ENCODE measurements at regions not wholly inside any gene's neighbourhood (a gene's known extent, or its start where the extent isn't known, plus 50 kb on each side); places are given as distances from the start of the nearest gene placed in this dataset.

DNA sequence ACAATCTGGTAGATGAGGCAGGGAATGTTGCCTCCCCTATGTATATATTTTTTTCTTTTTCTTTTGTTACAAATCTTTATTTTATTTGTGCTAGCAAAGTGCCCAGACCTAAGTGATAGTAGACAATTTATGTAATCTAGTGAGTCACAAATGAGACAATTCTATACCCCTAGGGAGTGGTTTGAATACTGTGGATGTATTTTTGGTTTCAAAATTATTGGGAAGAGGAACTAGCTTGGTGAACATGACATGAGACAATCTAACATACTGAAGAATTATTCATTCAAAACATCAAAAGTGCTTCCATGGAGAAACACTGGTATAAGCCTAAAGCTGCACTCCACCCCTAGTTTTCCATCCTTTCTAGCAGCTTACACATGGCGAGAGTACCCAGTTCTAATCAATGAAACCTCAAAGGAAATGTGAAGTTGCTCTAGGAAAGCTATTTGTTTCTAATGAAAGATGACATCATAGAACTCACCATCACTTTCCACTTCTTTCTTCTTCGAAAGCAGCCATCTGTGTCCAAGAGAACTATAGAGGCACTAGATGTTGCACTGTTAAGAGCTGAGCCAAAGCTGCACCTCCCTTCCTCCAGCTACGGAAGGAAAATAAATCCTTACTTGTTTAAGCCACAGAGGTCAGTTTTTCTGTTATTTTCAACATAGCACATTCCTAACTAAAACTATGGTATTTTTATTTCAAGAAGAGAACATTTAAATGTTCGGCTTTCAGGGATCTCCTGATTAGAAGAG, 764.6 kb downstream of the LTN1 start:
- POLR2A ChIA-PET = no interaction called here
- Mint-ChIP-seq H3K27me3 (no peaks in the 10 kb centered on the region), H3K4me3 (no peak overlapping the region), H3K27ac (no peak overlapping the region), H3K4me1 (no peaks in the 10 kb centered on the region), H3K9me3 (ENCODE audit: insufficient read depth) (no peaks in the 10 kb centered on the region)
- 80% methylated on average over 1 of the region's 4 CpGs for WGBS (ENCODE audit: insufficient coverage)
- CTCF ChIA-PET = no interaction called here
- no peak for DNase-seq
- intact Hi-C loops (cut with micrococcal nuclease) = no loop called here
- H3K4me1 ChIP-seq (ENCODE audit: control insufficient read depth in 2 of 2, insufficient read depth in 2 of 2, low read length in 2 of 2) = no peaks in the 10 kb centered on the region
- H3K27ac ChIP-seq (ENCODE audit: low read length in 2 of 2) = no peak overlapping the region
- H4K20me1 ChIP-seq (ENCODE audit: control insufficient read depth, insufficient read depth, low read length, poor library complexity, severe bottlenecking) = no peaks in the 10 kb centered on the region
- H3K9me3 ChIP-seq (ENCODE audit: control extremely low read depth in 1 of 3, control insufficient read depth in 2 of 3, insufficient read depth in 1 of 3, low read length in 2 of 3) = peaks cover 0 to 1% (median 0%) of the 10 kb centered on the region in 3 donors
- ATAC-seq (ENCODE audit: low read depth) = no peak
- no peak overlapping the region for H3K9ac ChIP-seq (ENCODE audit: low read length)
- H3K4me2 ChIP-seq (replicated peaks; ENCODE audit: low read depth, low read length, poor library complexity, severe bottlenecking) = no peak overlapping the region
- TF ChIP-seq CTCF (IDR thresholded peaks at IDR 0.05) (no peak), EZH2 (IDR thresholded peaks at IDR 0.05; ENCODE audit: borderline replicate concordance, insufficient read depth, low read depth, low read length, poor library complexity, severe bottlenecking) (no peak)
- H2AFZ ChIP-seq (ENCODE audit: insufficient read depth, low read depth, low read length, poor library complexity, severe bottlenecking) = no peak overlapping the region
- no peak overlapping the region for H3K4me3 ChIP-seq (ENCODE audit: control extremely low read depth in 1 of 5, extremely low read depth in 1 of 5, insufficient read depth in 1 of 5, low read depth in 2 of 5, low read length in 4 of 5)
- no peaks in the 10 kb centered on the region for H3K79me2 ChIP-seq (ENCODE audit: control insufficient read depth, insufficient read depth, low read length)
- no peaks in the 10 kb centered on the region for H3K27me3 ChIP-seq (replicated peaks in 1 of 4; ENCODE audit: control extremely low read depth in 1 of 4, control insufficient read depth in 3 of 4, insufficient read depth in 4 of 4, low read length in 3 of 4)
- no peaks in the 10 kb centered on the region for H3K36me3 ChIP-seq (replicated peaks in 1 of 2; ENCODE audit: control extremely low read depth in 1 of 2, control insufficient read depth in 1 of 2, extremely low read depth in 1 of 2, insufficient read depth in 2 of 2, low read length in 1 of 2)

- Mint-ChIP-seq H3K27me3 (no peaks in the 10 kb centered on the region), H3K27ac (no peak overlapping the region), H3K4me1 (no peaks in the 10 kb centered on the region), H3K9me3 (ENCODE audit: insufficient read depth) (no peaks in the 10 kb centered on the region), H3K4me3 (no peak overlapping the region)
- no peaks in the 10 kb centered on the region for H3K36me3 ChIP-seq (replicated peaks in 1 of 2; ENCODE audit: control extremely low read depth in 1 of 2, control insufficient read depth in 1 of 2, extremely low read depth in 1 of 2, insufficient read depth in 2 of 2, low read length in 1 of 2)
- H3K27me3 ChIP-seq (replicated peaks in 1 of 4; ENCODE audit: control extremely low read depth in 1 of 4, control insufficient read depth in 3 of 4, insufficient read depth in 4 of 4, low read length in 3 of 4) = no peaks in the 10 kb centered on the region
- TF ChIP-seq EZH2 (IDR thresholded peaks at IDR 0.05; ENCODE audit: borderline replicate concordance, insufficient read depth, low read depth, low read length, poor library complexity, severe bottlenecking) = no peak
- TF ChIP-seq CTCF (IDR thresholded peaks at IDR 0.05) = no peak
- no peak overlapping the region for H2AFZ ChIP-seq (ENCODE audit: insufficient read depth, low read depth, low read length, poor library complexity, severe bottlenecking)
- H3K9me3 ChIP-seq (ENCODE audit: control extremely low read depth in 1 of 3, control insufficient read depth in 2 of 3, insufficient read depth in 1 of 3, low read length in 2 of 3) = peaks cover 0 to 1% (median 0%) of the 10 kb centered on the region in 3 donors
- no peak overlapping the region for H3K4me2 ChIP-seq (replicated peaks; ENCODE audit: low read depth, low read length, poor library complexity, severe bottlenecking)
- H3K9ac ChIP-seq (ENCODE audit: low read length) = no peak overlapping the region
- ATAC-seq (ENCODE audit: low read depth) (no peak), DNase-seq (no peak)
- H3K27ac ChIP-seq (ENCODE audit: low read length in 2 of 2) = no peak overlapping the region
- H3K4me3 ChIP-seq (ENCODE audit: control extremely low read depth in 1 of 5, extremely low read depth in 1 of 5, insufficient read depth in 1 of 5, low read depth in 2 of 5, low read length in 4 of 5) = no peak overlapping the region
- ChIA-PET CTCF (no interaction called here), POLR2A (no interaction called here)
- WGBS (ENCODE audit: insufficient coverage) = 40% methylated on average over 1 of the region's 2 CpGs
- no peaks in the 10 kb centered on the region for H4K20me1 ChIP-seq (ENCODE audit: control insufficient read depth, insufficient read depth, low read length, poor library complexity, severe bottlenecking)
- H3K4me1 ChIP-seq (ENCODE audit: control insufficient read depth in 2 of 2, insufficient read depth in 2 of 2, low read length in 2 of 2) = no peaks in the 10 kb centered on the region
- no peaks in the 10 kb centered on the region for H3K79me2 ChIP-seq (ENCODE audit: control insufficient read depth, insufficient read depth, low read length)
- intact Hi-C loops (cut with micrococcal nuclease) = no loop called here
Observed at GRCh38 chr21:28226563-28226962, 766.1 kb downstream of the LTN1 start.
